AG04449 (cell line): ENCODE measurements at regions not wholly inside any gene's neighbourhood (a gene's known extent, or its start where the extent isn't known, plus 50 kb on each side); places are given as distances from the start of the nearest gene placed in this dataset.
A peak's percentile ranks its signal among the peaks of the same experiment; 100 is the strongest.

Experiments used
- CTCF ChIA-PET: fragments of 350-600 bp; formaldehyde crosslinking; extraction: SDS; loops from one replicate; lab custom pipeline; 2021; ENCODE audit warnings: antibody characterized with exemption; lab: Yijun Ruan, JAX
- POLR2A ChIA-PET: fragments of 400-600, 350-600 bp; formaldehyde crosslinking; extraction: SDS; loops from one replicate; lab custom pipeline; 2020; ENCODE audit warnings: antibody characterized with exemption, inconsistent platforms; lab: Yijun Ruan, JAX
- DNase-seq: peaks from one replicate; pipeline ENCODE4 v3.0.0-alpha.2; 2010; ENCODE audit warnings: low read depth, low spot score
- H3K4me3 ChIP-seq: 2 replicates; pipeline ENCODE4 v1.5.1; 2011; ENCODE audit warnings: low read depth, mild to moderate bottlenecking, control low read depth, low read length
- TF ChIP-seq, protein P1 (sequence below): IDR thresholded peaks from one replicate; pipeline ENCODE4 v1.5.1; 2011; ENCODE audit warnings: mild to moderate bottlenecking, moderate library complexity, low read length, control low read depth, inconsistent platforms; ENCODE audit not compliant: insufficient read depth; ENCODE audit errors: missing control alignments

GRCh38 chr2:234147335-234147861 is 96.9 kb downstream of the SPP2 start:
- TF ChIP-seq, protein P1, sequence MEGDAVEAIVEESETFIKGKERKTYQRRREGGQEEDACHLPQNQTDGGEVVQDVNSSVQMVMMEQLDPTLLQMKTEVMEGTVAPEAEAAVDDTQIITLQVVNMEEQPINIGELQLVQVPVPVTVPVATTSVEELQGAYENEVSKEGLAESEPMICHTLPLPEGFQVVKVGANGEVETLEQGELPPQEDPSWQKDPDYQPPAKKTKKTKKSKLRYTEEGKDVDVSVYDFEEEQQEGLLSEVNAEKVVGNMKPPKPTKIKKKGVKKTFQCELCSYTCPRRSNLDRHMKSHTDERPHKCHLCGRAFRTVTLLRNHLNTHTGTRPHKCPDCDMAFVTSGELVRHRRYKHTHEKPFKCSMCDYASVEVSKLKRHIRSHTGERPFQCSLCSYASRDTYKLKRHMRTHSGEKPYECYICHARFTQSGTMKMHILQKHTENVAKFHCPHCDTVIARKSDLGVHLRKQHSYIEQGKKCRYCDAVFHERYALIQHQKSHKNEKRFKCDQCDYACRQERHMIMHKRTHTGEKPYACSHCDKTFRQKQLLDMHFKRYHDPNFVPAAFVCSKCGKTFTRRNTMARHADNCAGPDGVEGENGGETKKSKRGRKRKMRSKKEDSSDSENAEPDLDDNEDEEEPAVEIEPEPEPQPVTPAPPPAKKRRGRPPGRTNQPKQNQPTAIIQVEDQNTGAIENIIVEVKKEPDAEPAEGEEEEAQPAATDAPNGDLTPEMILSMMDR: no peak
- CTCF ChIA-PET: interaction anchor here (0.9 to 2.8 kb wide), 3 partner anchors 11 to 12 kb away, joined by 4 to 11 read pairs (median 5); no protein-coding TSS in a partner anchor
- no peak for DNase-seq
- H3K4me3 ChIP-seq: no peak overlapping the region
- POLR2A ChIA-PET: interaction anchor here (1.0 kb wide), 1 partner anchor 18 kb away, joined by 5 read pairs; no protein-coding TSS in a partner anchor

GRCh38 chr2:234146087-234146826 is 95.8 kb downstream of the SPP2 start:
- DNase-seq: peak; percentile 55
- POLR2A ChIA-PET: interaction anchor here (0.7 to 1.0 kb wide), 3 partner anchors 19 to 347 kb away, joined by 3 to 5 read pairs (median 3); no protein-coding TSS in a partner anchor
- CTCF ChIA-PET: interaction anchor here (0.9 to 2.8 kb wide), 3 partner anchors 10 to 18 kb away, joined by 4 to 11 read pairs (median 4); no protein-coding TSS in a partner anchor
- no peak overlapping the region for H3K4me3 ChIP-seq
- TF ChIP-seq, protein P1: no peak

DNA sequence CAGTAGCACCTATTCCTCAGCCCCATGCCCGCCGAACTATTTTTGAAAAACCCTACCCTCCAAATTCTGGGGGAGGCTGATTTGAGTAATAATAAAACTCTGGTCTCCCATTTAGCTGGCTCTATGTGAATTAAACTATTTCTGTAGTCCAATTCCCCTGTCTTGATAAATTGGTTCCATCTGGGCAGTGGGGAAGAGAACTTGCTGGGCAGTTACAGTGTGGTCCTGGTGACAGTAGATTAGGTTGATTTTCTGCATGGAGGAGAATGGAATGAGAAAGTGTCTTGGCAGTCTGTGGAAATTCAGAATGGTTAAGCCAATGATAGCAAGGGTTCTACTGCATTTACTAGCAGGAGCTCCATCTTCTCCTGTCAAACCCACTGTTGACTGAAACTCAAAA is 95.0 kb downstream of the SPP2 start:
- ChIA-PET CTCF (interaction anchor here (1.6 to 2.8 kb wide), 2 partner anchors 9 to 19 kb away, joined by 4 to 11 read pairs; no protein-coding TSS in a partner anchor), POLR2A (no interaction called here)
- TF ChIP-seq, protein P1: no peak
- no peak for DNase-seq
- no peak overlapping the region for H3K4me3 ChIP-seq

- TF ChIP-seq, protein P1: no peak
- DNase-seq: no peak
- ChIA-PET CTCF (interaction anchor here (1.6 to 2.8 kb wide), 2 partner anchors 9 to 20 kb away, joined by 4 to 11 read pairs; no protein-coding TSS in a partner anchor), POLR2A (no interaction called here)
- no peak overlapping the region for H3K4me3 ChIP-seq
These were observed 94.6 kb downstream of the SPP2 start for GRCh38 chr2:234145057-234145456.

DNA sequence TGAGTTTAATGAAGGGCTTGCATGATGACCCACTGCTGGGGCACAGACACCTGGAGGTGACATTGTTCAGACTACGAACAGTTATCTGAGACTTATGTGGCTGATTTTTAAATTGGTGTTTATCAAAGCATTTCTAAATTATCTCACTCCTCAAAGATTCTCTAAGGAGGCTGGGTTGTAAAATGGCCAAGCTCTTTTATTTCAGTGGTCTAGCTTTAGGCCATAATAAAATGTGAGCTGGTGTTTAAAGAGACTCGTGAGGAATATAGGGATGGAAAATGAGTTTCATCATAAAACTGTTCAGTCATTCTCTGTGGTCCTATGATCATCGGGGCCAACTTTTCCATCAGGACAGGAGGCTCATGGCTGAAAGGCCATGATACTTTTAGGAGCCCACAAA is 93.4 kb downstream of the SPP2 start:
- POLR2A ChIA-PET: no interaction called here
- DNase-seq: no peak
- H3K4me3 ChIP-seq: no peak overlapping the region
- TF ChIP-seq, protein P1: no peak
- CTCF ChIA-PET: interaction anchor here (1.1 kb wide), 1 partner anchor 401 kb away, joined by 3 read pairs; no protein-coding TSS in a partner anchor

DNA sequence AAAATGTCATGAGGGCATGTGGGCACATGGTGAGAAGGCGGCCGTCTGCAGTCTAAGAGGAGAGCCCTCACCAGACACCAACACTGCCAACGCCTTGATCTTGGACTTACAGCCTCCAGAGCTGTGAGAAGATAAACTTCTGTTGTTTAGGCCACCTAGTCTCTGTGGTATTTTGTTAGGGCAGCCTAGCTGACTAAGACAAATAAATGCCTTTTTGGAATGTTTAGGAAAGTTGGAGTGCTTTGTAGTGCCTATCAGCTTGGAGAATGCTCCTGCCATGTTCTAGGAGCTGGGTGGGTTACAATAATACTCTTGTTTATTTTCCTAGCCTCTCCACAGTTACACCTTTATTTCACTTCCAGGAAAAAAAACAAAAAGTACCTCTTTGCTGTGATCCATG is 92.0 kb downstream of the SPP2 start:
- H3K4me3 ChIP-seq: no peak overlapping the region
- CTCF ChIA-PET: interaction anchor here (1.8 to 2.3 kb wide), 2 partner anchors 144 to 359 kb away, joined by 4 to 16 read pairs; no protein-coding TSS in a partner anchor
- no peak for DNase-seq
- TF ChIP-seq, protein P1: no peak
- POLR2A ChIA-PET: interaction anchor here (0.6 kb wide), 1 partner anchor 839 kb away, joined by 3 read pairs; no protein-coding TSS in a partner anchor
